ENCODE measurements at regions not wholly inside any gene's neighbourhood (a gene's known extent, or its start where the extent isn't known, plus 50 kb on each side); places are given as distances from the start of the nearest gene placed in this dataset.

GRCh38 chr4:73683033-73683432, 57.3 kb upstream of the CXCL8 start:
- no peak overlapping the region for H3K9ac ChIP-seq (ENCODE audit: insufficient read depth, low read length)
- H3K9me3 ChIP-seq (ENCODE audit: control insufficient read depth, insufficient read depth, low read depth, low read length), result no peaks in the 10 kb centered on the region
- no peaks in the 10 kb centered on the region for H4K20me1 ChIP-seq (ENCODE audit: control insufficient read depth, extremely low read depth, insufficient read depth, low read length)

GRCh38 chr4:73683456-73683855, 56.9 kb upstream of the CXCL8 start:
- Histone ChIP-seq H3K9me3 (ENCODE audit: control insufficient read depth, insufficient read depth, low read depth, low read length) (no peaks in the 10 kb centered on the region), H3K4me1 (ENCODE audit: control insufficient read depth, extremely low read depth, insufficient read depth, low read length) (no peaks in the 10 kb centered on the region), H3K36me3 (ENCODE audit: control insufficient read depth, insufficient read depth, low read length) (no peaks in the 10 kb centered on the region), H3K9ac (ENCODE audit: insufficient read depth, low read length) (no peak overlapping the region), H3K79me2 (ENCODE audit: control insufficient read depth, insufficient read depth, low read length) (no peaks in the 10 kb centered on the region), H2AFZ (ENCODE audit: low read length) (no peak overlapping the region), H3K27ac (ENCODE audit: insufficient read depth, low read length) (no peak overlapping the region), H3K27me3 (ENCODE audit: control insufficient read depth, insufficient read depth, low read length) (no peaks in the 10 kb centered on the region), H3K4me2 (ENCODE audit: extremely low read depth, insufficient read depth, low read length) (no peak overlapping the region), H3K4me3 (replicated peaks in 1 of 4; ENCODE audit: control extremely low read depth in 1 of 4, insufficient read depth in 1 of 4, low read depth in 3 of 4, low read length in 4 of 4) (no peak overlapping the region), H4K20me1 (ENCODE audit: control insufficient read depth, extremely low read depth, insufficient read depth, low read length) (no peaks in the 10 kb centered on the region)
- no peak for TF ChIP-seq CTCF (conservative IDR thresholded peaks at IDR 0.05 in 1 of 2, IDR thresholded peaks at IDR 0.05 in 1 of 2; ENCODE audit: low read depth in 1 of 2, low read length in 2 of 2)
- no peak for TF ChIP-seq EZH2 (IDR thresholded peaks at IDR 0.05; ENCODE audit: low read length, missing control alignments)
- no peak for DNase-seq (ENCODE audit: low read depth in 2 of 2)

More at GRCh38 chr4:73683033-73683432, 57.3 kb upstream of the CXCL8 start:
- no peaks in the 10 kb centered on the region for H3K36me3 ChIP-seq (ENCODE audit: control insufficient read depth, insufficient read depth, low read length)
- no peak overlapping the region for H3K27ac ChIP-seq (ENCODE audit: insufficient read depth, low read length)
- H3K4me3 ChIP-seq (replicated peaks in 1 of 4; ENCODE audit: control extremely low read depth in 1 of 4, insufficient read depth in 1 of 4, low read depth in 3 of 4, low read length in 4 of 4), result no peak overlapping the region
- no peak for TF ChIP-seq CTCF (conservative IDR thresholded peaks at IDR 0.05 in 1 of 2, IDR thresholded peaks at IDR 0.05 in 1 of 2; ENCODE audit: low read depth in 1 of 2, low read length in 2 of 2)
- TF ChIP-seq EZH2 (IDR thresholded peaks at IDR 0.05; ENCODE audit: low read length, missing control alignments), result no peak
- H3K4me2 ChIP-seq (ENCODE audit: extremely low read depth, insufficient read depth, low read length), result no peak overlapping the region
- H3K4me1 ChIP-seq (ENCODE audit: control insufficient read depth, extremely low read depth, insufficient read depth, low read length), result no peaks in the 10 kb centered on the region
- H3K27me3 ChIP-seq (ENCODE audit: control insufficient read depth, insufficient read depth, low read length), result no peaks in the 10 kb centered on the region
- no peak overlapping the region for H2AFZ ChIP-seq (ENCODE audit: low read length)
- no peak for DNase-seq (ENCODE audit: low read depth in 2 of 2)
- H3K79me2 ChIP-seq (ENCODE audit: control insufficient read depth, insufficient read depth, low read length), result no peaks in the 10 kb centered on the region

DNA sequence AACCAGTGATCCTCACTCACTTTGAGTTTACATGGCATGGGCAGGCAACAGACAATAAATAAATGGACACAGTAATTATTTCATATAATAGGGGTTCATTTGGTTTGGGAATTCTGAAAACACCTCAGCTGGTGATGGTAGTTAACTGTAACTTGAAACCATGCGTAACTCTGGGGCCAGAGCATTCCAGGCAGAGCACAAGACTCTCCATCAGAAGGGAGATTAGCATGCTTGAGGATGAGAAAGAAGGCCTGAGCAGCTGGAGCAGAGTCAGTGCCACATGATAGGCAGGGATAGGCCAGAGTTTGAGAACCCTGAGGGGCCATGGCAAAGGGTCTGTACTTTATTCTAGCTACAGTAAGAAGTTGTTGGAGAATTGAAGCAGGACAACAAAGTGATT, 56.3 kb upstream of the CXCL8 start:
- no peak for TF ChIP-seq CTCF (conservative IDR thresholded peaks at IDR 0.05 in 1 of 2, IDR thresholded peaks at IDR 0.05 in 1 of 2; ENCODE audit: low read depth in 1 of 2, low read length in 2 of 2)
- TF ChIP-seq EZH2 (IDR thresholded peaks at IDR 0.05; ENCODE audit: low read length, missing control alignments), result no peak
- Histone ChIP-seq H3K9me3 (ENCODE audit: control insufficient read depth, insufficient read depth, low read depth, low read length) (no peaks in the 10 kb centered on the region), H4K20me1 (ENCODE audit: control insufficient read depth, extremely low read depth, insufficient read depth, low read length) (no peaks in the 10 kb centered on the region), H2AFZ (ENCODE audit: low read length) (no peak overlapping the region), H3K4me2 (ENCODE audit: extremely low read depth, insufficient read depth, low read length) (no peak overlapping the region), H3K79me2 (ENCODE audit: control insufficient read depth, insufficient read depth, low read length) (no peaks in the 10 kb centered on the region), H3K27me3 (ENCODE audit: control insufficient read depth, insufficient read depth, low read length) (no peaks in the 10 kb centered on the region), H3K4me3 (replicated peaks in 1 of 4; ENCODE audit: control extremely low read depth in 1 of 4, insufficient read depth in 1 of 4, low read depth in 3 of 4, low read length in 4 of 4) (no peak overlapping the region), H3K36me3 (ENCODE audit: control insufficient read depth, insufficient read depth, low read length) (no peaks in the 10 kb centered on the region), H3K9ac (ENCODE audit: insufficient read depth, low read length) (no peak overlapping the region), H3K4me1 (ENCODE audit: control insufficient read depth, extremely low read depth, insufficient read depth, low read length) (no peaks in the 10 kb centered on the region), H3K27ac (ENCODE audit: insufficient read depth, low read length) (no peak overlapping the region)
- DNase-seq (ENCODE audit: low read depth in 2 of 2), result no peak

Measured in fibroblast of lung (primary cell).